HAP-1 (cell line): ENCODE measurements at regions not wholly inside any gene's neighbourhood (a gene's known extent, or its start where the extent isn't known, plus 50 kb on each side); places are given as distances from the start of the nearest gene placed in this dataset.

ENCODE experiments used
- DNase-seq, 2 experiments: peaks; one replicate each; pipeline ENCODE4 v3.0.0-alpha.2; 2016 to 2020; ENCODE audit warnings: low spot score in 2 of 2
- H3K27me3 ChIP-seq: fragments of 250-450 bp; sonication (Bioruptor Pico); 2 replicates; pipeline ENCODE4 v1.5.1; 2020; ENCODE audit warnings: low read depth, mild to moderate bottlenecking, moderate library complexity
- H3K36me3 ChIP-seq: fragments of 250-450 bp; sonication (Bioruptor Pico); replicated peaks from 2 replicates; pipeline ENCODE4 v1.5.1; 2020; ENCODE audit warnings: mild to moderate bottlenecking
- H3K4me1 ChIP-seq: fragments of 250-450 bp; sonication (Bioruptor Pico); 2 replicates; pipeline ENCODE4 v1.5.1; 2020; ENCODE audit warnings: mild to moderate bottlenecking
- H3K4me3 ChIP-seq: fragments of 250-450 bp; sonication (Bioruptor Pico); 2 replicates; pipeline ENCODE4 v1.5.1; 2020; ENCODE audit warnings: mild to moderate bottlenecking, moderate library complexity
- H3K9me3 ChIP-seq: fragments of 250-450 bp; sonication (Bioruptor Pico); 2 replicates; pipeline ENCODE4 v1.5.1; 2020; ENCODE audit warnings: mild to moderate bottlenecking, moderate library complexity
- in situ Hi-C: fragments of 300-500 bp; cut with MboI; formaldehyde crosslinking; loops from 3 replicates; pipeline ENCODE4 v1.14.3; 2020; ENCODE audit warnings: low sequenced_read_pairs, inconsistent platforms, mixed read lengths

DNA sequence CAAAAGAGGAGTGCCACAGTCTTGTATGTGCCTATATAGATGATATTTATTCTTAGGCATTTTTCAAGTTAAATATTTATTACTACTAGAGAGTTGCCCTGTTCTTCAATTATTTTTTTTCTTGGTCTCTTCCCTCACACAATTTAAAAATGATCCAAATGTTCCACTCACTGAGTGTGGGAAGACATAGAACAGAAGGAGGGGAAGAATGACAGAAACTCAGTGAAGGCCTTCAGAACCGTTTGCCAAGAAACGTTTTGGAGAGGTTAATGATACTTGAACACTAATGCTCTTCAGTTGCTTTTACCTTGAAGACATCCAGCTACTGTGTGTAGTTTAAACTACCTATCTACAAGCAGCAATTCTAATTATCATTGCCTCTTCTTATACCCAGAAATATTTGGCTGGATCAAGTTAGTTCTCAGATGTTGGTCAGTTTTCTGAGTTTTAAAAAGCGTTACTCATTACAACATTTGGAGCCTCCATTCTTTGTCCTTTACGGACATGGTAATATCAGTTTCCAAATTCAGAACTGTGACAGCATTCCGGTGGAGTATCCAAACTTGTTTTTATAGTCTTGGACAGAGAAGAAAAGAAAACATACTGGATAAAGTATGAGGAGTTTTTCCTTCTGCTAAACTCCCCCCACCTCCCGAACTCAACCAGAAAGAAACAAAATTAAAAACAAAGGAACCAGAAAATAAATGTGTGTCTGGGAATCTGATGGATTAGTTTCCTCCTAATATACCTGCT, 389.7 kb downstream of the SPRY1 start:
- H3K4me1 ChIP-seq: peaks cover 7% of the 10 kb centered on the region
- no peaks in the 10 kb centered on the region for H3K27me3 ChIP-seq
- no peaks in the 10 kb centered on the region for H3K36me3 ChIP-seq
- in situ Hi-C loops: no loop called here
- DNase-seq: no peak
- H3K9me3 ChIP-seq: no peaks in the 10 kb centered on the region
- no peak overlapping the region for H3K4me3 ChIP-seq

DNA sequence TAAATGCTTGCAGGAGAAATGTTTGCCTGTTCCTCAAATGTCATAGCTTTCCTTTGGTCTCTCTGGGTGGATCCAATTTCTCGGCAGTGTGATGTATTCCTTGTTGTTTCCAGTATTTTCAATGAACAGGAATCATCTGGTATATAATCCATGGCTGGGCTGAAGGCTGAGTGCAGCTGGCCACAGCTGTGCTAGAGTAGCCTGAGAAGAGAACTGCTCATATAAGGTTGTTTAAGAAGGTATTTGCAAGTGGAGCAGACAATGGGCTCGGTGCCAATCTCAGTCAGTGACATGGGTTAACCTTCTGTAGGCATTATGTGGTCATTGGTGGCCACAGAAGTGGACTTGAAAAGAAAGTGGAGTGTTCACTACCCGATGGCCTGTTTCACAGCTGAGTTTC, 390.3 kb downstream of the SPRY1 start:
- no peak for DNase-seq
- Histone ChIP-seq H3K4me1 (peaks cover 7% of the 10 kb centered on the region), H3K27me3 (no peaks in the 10 kb centered on the region), H3K4me3 (no peak overlapping the region), H3K36me3 (no peaks in the 10 kb centered on the region), H3K9me3 (no peaks in the 10 kb centered on the region)
- in situ Hi-C loops: no loop called here

DNA sequence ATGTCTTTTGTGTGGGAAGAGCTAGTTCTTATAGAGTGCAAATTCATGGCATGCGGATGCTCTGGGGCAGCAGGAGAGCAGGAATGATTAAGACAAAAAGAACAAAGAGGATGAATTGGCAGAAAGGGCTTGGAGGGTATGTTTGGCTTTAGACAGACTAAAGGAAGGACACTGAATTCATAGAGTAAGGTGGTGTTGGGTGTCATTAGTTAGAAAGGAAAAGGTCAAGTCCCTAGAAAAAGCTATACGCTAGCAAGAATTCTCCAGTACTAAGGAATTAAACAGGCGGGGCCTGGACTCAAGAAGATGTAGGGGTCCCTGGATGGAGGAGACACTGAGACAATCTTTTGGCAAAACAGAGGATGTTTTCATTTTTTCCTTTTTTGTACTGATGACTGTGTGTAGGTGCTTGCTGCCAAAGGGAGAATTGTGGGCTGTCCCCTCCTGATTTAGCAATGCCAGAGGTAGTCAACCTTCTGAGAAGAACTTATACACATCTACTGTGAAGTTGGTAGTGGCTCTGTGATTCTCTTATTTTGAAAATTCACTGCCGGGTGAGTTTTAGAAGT, 391.0 kb downstream of the SPRY1 start:
- Histone ChIP-seq H3K27me3 (no peaks in the 10 kb centered on the region), H3K9me3 (no peaks in the 10 kb centered on the region), H3K36me3 (no peaks in the 10 kb centered on the region), H3K4me1 (peaks cover 7% of the 10 kb centered on the region), H3K4me3 (no peak overlapping the region)
- no peak for DNase-seq
- in situ Hi-C loops: no loop called here

DNA sequence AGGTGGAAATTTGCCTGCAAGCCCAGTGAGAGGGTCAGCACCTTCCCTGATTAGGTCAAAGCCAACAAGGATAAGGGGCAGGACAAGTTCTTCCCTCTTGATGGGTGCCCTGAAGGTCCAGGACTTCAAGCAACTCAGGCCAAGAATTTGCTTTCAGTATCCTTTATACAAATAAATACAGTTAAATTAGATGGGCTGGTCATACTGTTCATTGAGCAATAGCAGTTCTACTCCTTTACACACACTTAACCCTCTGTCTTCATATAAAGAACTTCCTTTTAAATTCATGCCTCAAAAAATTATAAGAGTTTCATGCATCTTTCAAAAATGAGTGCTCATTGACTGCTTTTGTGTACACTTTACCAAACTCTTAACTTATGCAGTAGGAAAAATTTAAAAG, 392.0 kb downstream of the SPRY1 start:
- Histone ChIP-seq H3K4me3 (no peak overlapping the region), H3K36me3 (no peaks in the 10 kb centered on the region), H3K9me3 (no peaks in the 10 kb centered on the region; the same call in 1 of the 2 replicates), H3K4me1 (peaks cover 9% of the 10 kb centered on the region), H3K27me3 (no peaks in the 10 kb centered on the region)
- in situ Hi-C loops: no loop called here
- no peak for DNase-seq

DNA sequence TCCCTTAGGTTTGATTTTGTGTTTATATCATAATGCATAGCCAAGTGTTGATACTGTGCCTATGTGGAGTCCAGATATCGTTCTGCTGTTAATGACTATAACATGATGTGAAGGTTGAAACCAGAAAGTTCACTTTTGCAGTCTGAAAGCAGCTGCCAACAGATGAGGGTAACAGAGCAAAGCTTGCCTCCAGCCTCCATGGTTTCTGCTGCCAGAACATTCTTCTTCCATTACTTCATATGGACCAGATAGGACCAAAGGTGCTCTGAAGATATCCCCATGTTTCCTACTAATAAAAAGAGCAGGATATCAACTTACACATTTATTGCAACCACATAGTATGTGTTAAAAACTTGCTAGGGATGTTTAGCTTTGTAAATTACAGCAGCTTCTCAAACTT, 394.1 kb downstream of the SPRY1 start:
- Histone ChIP-seq H3K9me3 (peaks cover 1% of the 10 kb centered on the region), H3K36me3 (no peaks in the 10 kb centered on the region), H3K4me3 (no peak overlapping the region), H3K4me1 (peaks cover 3% of the 10 kb centered on the region), H3K27me3 (no peaks in the 10 kb centered on the region)
- in situ Hi-C loops: no loop called here
- no peak for DNase-seq

DNA sequence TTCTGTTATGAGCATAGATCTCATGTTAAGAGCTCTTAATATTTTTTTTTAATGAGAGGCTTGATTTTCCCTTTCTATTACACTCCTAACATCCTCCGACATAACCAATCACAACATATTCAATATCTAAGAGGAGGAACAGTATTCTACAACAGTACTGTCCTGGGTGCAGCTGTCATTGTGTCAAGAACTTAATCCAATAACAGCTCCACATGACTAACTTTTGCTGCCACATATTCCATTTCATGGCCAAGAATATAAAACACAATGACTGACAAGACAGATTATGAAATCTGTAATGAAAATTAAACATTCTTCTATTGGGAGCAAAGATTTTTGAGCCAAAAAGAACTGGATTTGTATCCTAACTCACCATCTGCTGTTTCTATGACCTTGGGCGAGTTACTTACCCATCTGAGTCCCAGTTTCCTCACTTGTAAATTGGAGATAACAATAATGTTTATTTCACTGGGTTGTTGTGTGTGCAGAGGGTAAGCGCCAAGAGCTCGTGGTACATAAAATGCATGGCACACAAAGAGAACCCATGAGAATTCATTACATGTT, 405.6 kb downstream of the SPRY1 start:
- Histone ChIP-seq H3K27me3 (no peaks in the 10 kb centered on the region), H3K4me1 (no peaks in the 10 kb centered on the region), H3K4me3 (no peak overlapping the region), H3K36me3 (no peaks in the 10 kb centered on the region), H3K9me3 (no peaks in the 10 kb centered on the region)
- DNase-seq: no peak
- in situ Hi-C loops: no loop called here

DNA sequence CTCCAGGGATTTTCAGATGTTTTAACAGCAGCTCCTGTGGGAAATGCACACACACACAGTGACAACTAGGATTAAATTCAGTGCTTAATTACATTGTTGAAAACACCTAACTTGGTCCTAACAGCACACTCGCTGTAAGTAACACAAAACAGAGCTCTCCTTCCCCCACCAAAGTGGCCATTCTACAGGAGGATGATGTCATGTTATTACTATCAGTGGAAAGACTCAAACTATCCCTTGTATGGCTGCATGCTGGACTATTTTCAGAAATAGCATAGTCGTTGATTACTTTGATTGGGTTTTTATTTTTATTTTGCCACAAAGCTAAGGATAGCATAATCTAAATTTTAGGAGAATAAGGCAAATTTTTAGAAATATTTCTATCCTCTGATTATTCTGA, 406.3 kb downstream of the SPRY1 start:
- in situ Hi-C loops: no loop called here
- no peaks in the 10 kb centered on the region for H3K9me3 ChIP-seq
- no peak for DNase-seq
- H3K27me3 ChIP-seq: no peaks in the 10 kb centered on the region
- H3K36me3 ChIP-seq: no peaks in the 10 kb centered on the region
- no peaks in the 10 kb centered on the region for H3K4me1 ChIP-seq
- no peak overlapping the region for H3K4me3 ChIP-seq

DNA sequence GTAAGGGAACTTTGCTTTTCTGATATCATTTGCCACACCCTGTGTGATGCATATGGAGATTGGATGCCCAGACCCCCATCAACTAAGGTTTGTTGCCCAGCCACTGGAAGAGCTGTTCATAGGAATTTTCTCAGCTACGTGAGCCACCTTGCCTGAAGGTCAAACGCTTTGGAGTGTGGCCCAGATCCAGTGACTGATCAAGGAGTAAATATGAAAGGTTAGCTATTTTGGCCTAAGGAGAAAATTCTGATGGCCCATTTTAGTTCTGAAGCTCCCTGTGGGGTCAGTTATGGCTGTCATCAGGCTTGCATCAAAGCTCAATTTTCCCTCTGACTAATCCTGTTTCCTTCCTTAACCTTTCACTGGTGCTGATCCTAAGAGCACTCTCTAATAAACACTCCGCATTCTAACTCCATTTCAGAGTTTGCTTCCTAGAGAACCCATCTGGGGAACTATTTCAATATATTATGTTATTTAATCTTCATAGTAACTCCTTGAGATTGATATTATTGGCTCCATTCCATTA, 407.7 kb downstream of the SPRY1 start:
- Histone ChIP-seq H3K4me3 (no peak overlapping the region), H3K27me3 (no peaks in the 10 kb centered on the region), H3K4me1 (no peaks in the 10 kb centered on the region), H3K9me3 (no peaks in the 10 kb centered on the region), H3K36me3 (no peaks in the 10 kb centered on the region)
- DNase-seq: no peak
- in situ Hi-C loops: no loop called here

DNA sequence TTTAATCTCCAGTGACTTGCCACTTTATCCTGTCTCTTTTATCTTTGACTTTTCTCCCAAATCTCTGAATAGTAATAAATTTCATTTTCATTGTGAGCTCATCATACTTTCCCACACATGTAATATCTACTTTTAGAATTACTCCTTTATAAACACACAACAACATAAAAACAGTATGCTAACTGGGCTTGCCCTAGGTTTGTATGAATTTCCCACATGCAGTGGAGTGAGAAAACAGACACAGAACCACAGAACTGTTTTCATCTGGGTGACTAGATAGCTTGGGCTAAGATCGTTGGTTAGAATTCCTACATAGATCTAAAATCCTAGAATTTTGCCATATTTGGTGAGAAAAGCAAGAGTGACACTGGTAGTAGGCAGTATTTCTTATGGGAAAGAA, 409.5 kb downstream of the SPRY1 start:
- Histone ChIP-seq H3K27me3 (no peaks in the 10 kb centered on the region), H3K36me3 (no peaks in the 10 kb centered on the region), H3K4me1 (peaks cover 5% of the 10 kb centered on the region), H3K9me3 (no peaks in the 10 kb centered on the region), H3K4me3 (no peak overlapping the region)
- no peak for DNase-seq
- in situ Hi-C loops: no loop called here

DNA sequence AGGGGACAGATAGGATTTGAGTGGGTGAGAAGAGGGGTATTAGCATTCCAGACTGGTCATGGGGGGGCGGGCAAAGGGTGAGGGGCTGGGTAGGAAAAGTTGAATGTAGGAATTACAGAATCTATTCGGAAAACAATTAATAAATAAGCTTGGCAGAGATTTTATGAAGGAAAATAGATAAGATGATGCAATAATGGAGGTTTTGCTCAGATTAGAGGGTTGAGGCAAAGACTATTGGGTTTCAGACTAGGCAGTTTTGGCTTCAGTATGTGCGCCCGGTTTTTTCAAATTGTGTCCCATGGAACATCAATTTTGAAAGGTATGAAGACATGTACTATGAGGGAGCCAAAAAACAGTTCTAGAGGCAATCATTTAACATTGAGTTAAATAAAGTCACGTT, 410.6 kb downstream of the SPRY1 start:
- Histone ChIP-seq H3K36me3 (no peaks in the 10 kb centered on the region), H3K4me3 (no peak overlapping the region), H3K4me1 (peaks cover 12% of the 10 kb centered on the region), H3K9me3 (no peaks in the 10 kb centered on the region), H3K27me3 (no peaks in the 10 kb centered on the region)
- in situ Hi-C loops: no loop called here
- DNase-seq: no peak

DNA sequence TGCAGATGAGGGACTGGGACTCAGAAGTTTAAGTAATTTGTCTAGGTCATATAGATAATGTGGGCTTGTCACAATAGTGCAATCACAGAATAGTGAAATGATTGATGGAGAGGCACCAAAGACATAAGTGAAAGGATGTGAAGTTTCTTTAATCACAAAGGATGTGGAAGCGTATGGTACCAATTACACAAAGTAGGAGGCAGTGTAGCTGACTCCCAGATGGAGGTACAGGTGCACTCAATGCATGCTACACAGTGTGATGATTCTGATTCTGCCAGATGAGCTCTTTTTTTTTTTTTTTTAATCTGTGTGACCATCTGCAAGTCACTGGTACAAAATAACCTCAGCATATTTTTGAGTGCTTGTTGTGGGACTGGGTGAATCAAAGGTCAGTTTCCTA, 411.3 kb downstream of the SPRY1 start:
- in situ Hi-C loops: no loop called here
- H3K4me3 ChIP-seq: no peak overlapping the region
- H3K36me3 ChIP-seq: no peaks in the 10 kb centered on the region
- no peaks in the 10 kb centered on the region for H3K27me3 ChIP-seq
- DNase-seq: no peak
- no peaks in the 10 kb centered on the region for H3K9me3 ChIP-seq
- peaks cover 17% of the 10 kb centered on the region for H3K4me1 ChIP-seq

DNA sequence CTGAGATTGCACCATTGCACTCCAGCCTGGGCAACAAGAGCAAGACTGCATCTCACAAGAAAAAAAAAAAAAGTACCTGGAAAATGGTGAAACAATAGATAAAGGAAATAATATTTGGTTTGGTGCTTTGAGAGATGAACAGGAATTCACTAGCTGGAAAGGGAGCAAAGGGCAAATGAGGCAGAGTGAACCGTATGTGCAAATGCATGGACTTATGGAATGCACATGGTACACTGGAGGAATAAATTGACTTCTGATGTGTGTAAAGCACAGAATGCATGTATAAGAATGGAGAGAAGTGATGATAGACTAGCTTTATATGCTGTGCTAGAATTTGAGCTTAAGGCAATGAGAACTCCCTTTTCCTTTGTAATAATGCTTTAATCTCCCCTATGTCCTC, 413.3 kb downstream of the SPRY1 start:
- no peaks in the 10 kb centered on the region for H3K36me3 ChIP-seq
- H3K27me3 ChIP-seq: no peaks in the 10 kb centered on the region
- H3K4me3 ChIP-seq: no peak overlapping the region
- no peak for DNase-seq
- in situ Hi-C loops: no loop called here
- H3K9me3 ChIP-seq: no peaks in the 10 kb centered on the region
- peaks cover 29% of the 10 kb centered on the region for H3K4me1 ChIP-seq

DNA sequence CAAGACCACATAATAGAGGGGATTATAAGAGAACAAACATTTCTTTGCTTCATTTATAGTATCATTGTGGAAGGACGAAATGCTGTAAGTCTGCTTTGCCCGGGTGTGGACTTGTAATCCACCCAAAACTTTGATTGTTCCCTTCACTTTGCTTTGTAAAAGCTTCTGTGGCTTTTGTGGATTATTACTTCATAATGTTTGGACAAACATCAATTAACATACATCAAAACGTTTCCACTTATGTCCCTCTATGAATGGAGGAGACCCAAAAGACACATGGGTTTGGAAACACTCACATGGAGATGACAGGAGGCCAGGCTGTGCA, 415.4 kb downstream of the SPRY1 start:
- Histone ChIP-seq H3K27me3 (no peaks in the 10 kb centered on the region), H3K4me3 (no peak overlapping the region)
- in situ Hi-C loops: no loop called here

DNA sequence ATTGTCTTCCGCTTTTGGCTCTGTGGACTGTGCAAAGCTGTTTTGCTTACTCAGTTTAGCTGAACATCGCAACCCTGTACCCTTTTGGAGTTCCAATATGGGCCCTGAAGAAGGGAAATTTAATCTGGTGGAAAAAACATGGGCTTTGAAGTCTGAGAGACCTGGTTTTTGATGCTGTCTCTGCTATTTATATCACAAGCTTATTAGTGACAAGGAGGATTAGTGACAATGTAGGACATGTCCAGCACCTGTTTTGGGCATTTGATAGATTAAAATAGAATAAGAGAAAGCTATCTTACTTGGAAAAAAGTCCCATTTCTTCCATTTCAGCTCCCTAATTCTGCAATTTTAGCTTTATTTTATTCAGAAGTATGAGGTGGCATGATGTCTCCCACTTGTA, 417.3 kb downstream of the SPRY1 start:
- H3K27me3 ChIP-seq: no peaks in the 10 kb centered on the region
- H3K36me3 ChIP-seq: no peaks in the 10 kb centered on the region
- no peak for DNase-seq
- H3K9me3 ChIP-seq: no peaks in the 10 kb centered on the region
- peaks cover 40% of the 10 kb centered on the region for H3K4me1 ChIP-seq
- no peak overlapping the region for H3K4me3 ChIP-seq
- in situ Hi-C loops: no loop called here

More for the DNA sequence above, 415.4 kb downstream of the SPRY1 start:
- peak in 1 of 2 experiments; percentile 97 for DNase-seq
- Histone ChIP-seq H3K36me3 (no peaks in the 10 kb centered on the region), H3K4me1 (peaks cover 37% of the 10 kb centered on the region), H3K9me3 (no peaks in the 10 kb centered on the region)
